ENCODE measurements at regions not wholly inside any gene's neighbourhood (a gene's known extent, or its start where the extent isn't known, plus 50 kb on each side); places are given as distances from the start of the nearest gene placed in this dataset.

DNA sequence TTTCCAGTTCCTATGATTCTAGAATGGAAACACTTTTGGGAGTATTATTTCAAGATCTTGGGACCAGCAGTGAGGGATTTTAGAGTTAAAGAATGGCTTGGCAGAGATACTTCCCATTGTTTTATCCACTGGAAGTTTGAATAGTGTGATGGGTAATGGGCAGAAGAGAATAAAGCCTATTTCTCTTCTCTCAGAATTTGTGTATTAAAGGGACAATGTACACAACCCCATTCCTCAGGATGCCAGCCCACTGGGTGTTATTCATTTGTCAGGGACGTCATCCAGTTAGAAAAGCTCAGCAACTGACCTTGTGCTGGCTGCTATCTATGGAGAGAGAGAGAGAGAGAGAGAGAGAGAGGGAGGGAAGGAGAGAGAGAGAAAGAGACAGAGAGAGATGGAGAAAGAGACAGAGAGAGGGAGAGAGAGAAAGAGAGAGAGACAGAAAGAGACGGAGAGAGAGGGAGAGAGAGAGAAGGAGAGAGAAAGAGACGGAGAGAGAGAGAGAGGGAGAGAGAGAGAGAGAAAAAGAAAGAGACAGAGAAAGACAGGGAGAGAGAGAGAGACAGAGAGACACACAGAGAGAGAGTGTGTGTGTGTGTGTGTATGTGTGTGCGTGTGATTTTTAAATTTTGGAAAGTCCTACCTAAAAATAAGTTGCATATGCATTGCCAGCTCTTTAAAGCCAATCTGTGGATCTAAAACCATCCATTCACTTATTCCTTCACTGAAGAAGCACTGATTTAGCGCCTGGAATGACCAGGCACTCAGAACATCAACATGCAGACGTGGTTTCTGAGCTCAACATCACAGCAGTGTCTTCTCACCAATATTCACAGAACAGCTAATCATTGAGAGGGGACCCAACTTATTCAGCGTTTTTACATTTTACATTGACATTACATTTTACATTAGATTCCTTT is 388.8 kb downstream of the THBS2 start:
- no peak overlapping the region for H3K4me3 ChIP-seq (ENCODE audit: insufficient read length, low read depth)
- H3K36me3 ChIP-seq (ENCODE audit: insufficient read depth, insufficient read length, low read length): no peaks in the 10 kb centered on the region
- no peaks in the 10 kb centered on the region for H3K9me3 ChIP-seq (ENCODE audit: insufficient read depth, low read length)
- no peak for DNase-seq (ENCODE audit: low read depth, low spot score)
- TF ChIP-seq YY1 (IDR thresholded peaks at IDR 0.05; ENCODE audit: insufficient read depth, insufficient read length) (no peak), ZNF274 (IDR thresholded peaks at IDR 0.05; ENCODE audit: low read depth, low read length) (no peak), SUZ12 (IDR thresholded peaks at IDR 0.05; ENCODE audit: extremely low read depth, insufficient read depth, insufficient read length) (no peak)
- H3K27me3 ChIP-seq (ENCODE audit: insufficient read depth, insufficient read length): no peaks in the 10 kb centered on the region
- no peaks in the 10 kb centered on the region for H3K4me1 ChIP-seq (ENCODE audit: insufficient read depth, insufficient read length)
- no peak overlapping the region for H3K9ac ChIP-seq (ENCODE audit: insufficient read length, low read depth)

DNA sequence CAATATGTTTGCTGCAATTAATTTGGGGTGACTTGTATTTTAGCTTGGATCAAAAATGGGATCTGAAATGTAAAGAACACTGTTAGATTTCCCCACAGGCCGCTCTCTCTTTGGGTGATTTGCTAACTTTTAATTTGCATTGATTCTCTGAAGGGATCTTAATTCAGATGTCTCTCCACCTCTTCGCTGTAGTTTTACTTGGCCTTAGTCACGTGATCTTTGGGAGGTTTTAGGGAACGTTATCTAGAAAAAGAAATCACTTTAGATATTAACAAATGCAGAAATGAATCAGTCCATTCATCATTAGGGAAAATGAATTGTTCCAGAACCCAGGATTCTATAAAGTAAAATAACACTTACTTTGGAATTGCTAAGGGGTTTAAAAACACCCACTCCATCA is 390.2 kb downstream of the THBS2 start:
- TF ChIP-seq SUZ12 (IDR thresholded peaks at IDR 0.05; ENCODE audit: extremely low read depth, insufficient read depth, insufficient read length) (no peak), YY1 (IDR thresholded peaks at IDR 0.05; ENCODE audit: insufficient read depth, insufficient read length) (no peak), ZNF274 (IDR thresholded peaks at IDR 0.05; ENCODE audit: low read depth, low read length) (no peak)
- Histone ChIP-seq H3K9me3 (ENCODE audit: insufficient read depth, low read length) (no peaks in the 10 kb centered on the region), H3K4me3 (ENCODE audit: insufficient read length, low read depth) (no peak overlapping the region), H3K4me1 (ENCODE audit: insufficient read depth, insufficient read length) (no peaks in the 10 kb centered on the region), H3K36me3 (ENCODE audit: insufficient read depth, insufficient read length, low read length) (no peaks in the 10 kb centered on the region), H3K9ac (ENCODE audit: insufficient read length, low read depth) (no peak overlapping the region), H3K27me3 (ENCODE audit: insufficient read depth, insufficient read length) (no peaks in the 10 kb centered on the region)
- no peak for DNase-seq (ENCODE audit: low read depth, low spot score)

GRCh38 chr6:168862346-168862980 is 391.2 kb downstream of the THBS2 start:
- H3K4me1 ChIP-seq (ENCODE audit: insufficient read depth, insufficient read length): no peaks in the 10 kb centered on the region
- no peak for TF ChIP-seq YY1 (IDR thresholded peaks at IDR 0.05; ENCODE audit: insufficient read depth, insufficient read length)
- no peak for TF ChIP-seq SUZ12 (IDR thresholded peaks at IDR 0.05; ENCODE audit: extremely low read depth, insufficient read depth, insufficient read length)
- TF ChIP-seq ZNF274 (IDR thresholded peaks at IDR 0.05; ENCODE audit: low read depth, low read length): no peak
- no peaks in the 10 kb centered on the region for H3K36me3 ChIP-seq (ENCODE audit: insufficient read depth, insufficient read length, low read length)
- no peak overlapping the region for H3K9ac ChIP-seq (ENCODE audit: insufficient read length, low read depth)
- no peaks in the 10 kb centered on the region for H3K9me3 ChIP-seq (ENCODE audit: insufficient read depth, low read length)
- no peaks in the 10 kb centered on the region for H3K27me3 ChIP-seq (ENCODE audit: insufficient read depth, insufficient read length)
- no peak for DNase-seq (ENCODE audit: low read depth, low spot score)
- H3K4me3 ChIP-seq (ENCODE audit: insufficient read length, low read depth): no peak overlapping the region

DNA sequence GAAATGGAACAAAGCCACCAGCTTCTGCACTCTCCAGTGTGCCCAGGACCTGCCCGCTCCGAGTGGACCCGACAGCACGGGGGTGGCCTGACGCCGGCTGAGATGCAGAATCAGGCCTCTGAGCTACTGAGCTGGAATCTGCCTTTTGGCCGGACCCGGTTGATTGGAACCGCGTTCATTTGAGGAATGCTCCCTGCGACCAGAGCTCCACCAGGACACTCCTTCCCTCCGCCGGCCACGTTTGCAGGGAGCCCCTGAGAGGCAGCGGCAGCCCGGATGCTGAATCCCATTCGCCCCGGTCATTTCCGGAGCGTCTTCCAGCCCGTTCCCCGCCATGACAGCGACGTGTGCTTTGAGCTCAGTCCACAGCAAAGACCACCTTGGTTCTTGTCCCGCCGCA is 392.7 kb downstream of the THBS2 start:
- Histone ChIP-seq H3K27me3 (ENCODE audit: insufficient read depth, insufficient read length) (no peaks in the 10 kb centered on the region), H3K9ac (ENCODE audit: insufficient read length, low read depth) (no peak overlapping the region), H3K4me3 (ENCODE audit: insufficient read length, low read depth) (no peak overlapping the region), H3K36me3 (ENCODE audit: insufficient read depth, insufficient read length, low read length) (no peaks in the 10 kb centered on the region), H3K9me3 (ENCODE audit: insufficient read depth, low read length) (no peaks in the 10 kb centered on the region), H3K4me1 (ENCODE audit: insufficient read depth, insufficient read length) (no peaks in the 10 kb centered on the region)
- no peak for TF ChIP-seq SUZ12 (IDR thresholded peaks at IDR 0.05; ENCODE audit: extremely low read depth, insufficient read depth, insufficient read length)
- TF ChIP-seq ZNF274 (IDR thresholded peaks at IDR 0.05; ENCODE audit: low read depth, low read length): no peak
- no peak for TF ChIP-seq YY1 (IDR thresholded peaks at IDR 0.05; ENCODE audit: insufficient read depth, insufficient read length)
- DNase-seq (ENCODE audit: low read depth, low spot score): no peak

GRCh38 chr6:168860341-168860740 is 393.3 kb downstream of the THBS2 start:
- TF ChIP-seq ZNF274 (IDR thresholded peaks at IDR 0.05; ENCODE audit: low read depth, low read length): no peak
- TF ChIP-seq YY1 (IDR thresholded peaks at IDR 0.05; ENCODE audit: insufficient read depth, insufficient read length): no peak
- TF ChIP-seq SUZ12 (IDR thresholded peaks at IDR 0.05; ENCODE audit: extremely low read depth, insufficient read depth, insufficient read length): no peak
- H3K9me3 ChIP-seq (ENCODE audit: insufficient read depth, low read length): no peaks in the 10 kb centered on the region
- H3K27me3 ChIP-seq (ENCODE audit: insufficient read depth, insufficient read length): no peaks in the 10 kb centered on the region
- no peak for DNase-seq (ENCODE audit: low read depth, low spot score)
- H3K4me1 ChIP-seq (ENCODE audit: insufficient read depth, insufficient read length): no peaks in the 10 kb centered on the region
- no peaks in the 10 kb centered on the region for H3K36me3 ChIP-seq (ENCODE audit: insufficient read depth, insufficient read length, low read length)
- H3K9ac ChIP-seq (ENCODE audit: insufficient read length, low read depth): no peak overlapping the region
- H3K4me3 ChIP-seq (ENCODE audit: insufficient read length, low read depth): no peak overlapping the region

GRCh38 chr6:168858926-168859325 is 394.7 kb downstream of the THBS2 start:
- H3K9me3 ChIP-seq (ENCODE audit: insufficient read depth, low read length): no peaks in the 10 kb centered on the region
- H3K36me3 ChIP-seq (ENCODE audit: insufficient read depth, insufficient read length, low read length): no peaks in the 10 kb centered on the region
- no peak overlapping the region for H3K9ac ChIP-seq (ENCODE audit: insufficient read length, low read depth)
- no peak overlapping the region for H3K4me3 ChIP-seq (ENCODE audit: insufficient read length, low read depth)
- DNase-seq (ENCODE audit: low read depth, low spot score): no peak
- H3K4me1 ChIP-seq (ENCODE audit: insufficient read depth, insufficient read length): no peaks in the 10 kb centered on the region
- H3K27me3 ChIP-seq (ENCODE audit: insufficient read depth, insufficient read length): no peaks in the 10 kb centered on the region
- TF ChIP-seq YY1 (IDR thresholded peaks at IDR 0.05; ENCODE audit: insufficient read depth, insufficient read length) (no peak), ZNF274 (IDR thresholded peaks at IDR 0.05; ENCODE audit: low read depth, low read length) (no peak), SUZ12 (IDR thresholded peaks at IDR 0.05; ENCODE audit: extremely low read depth, insufficient read depth, insufficient read length) (no peak)

GRCh38 chr6:168856914-168857313 is 396.7 kb downstream of the THBS2 start:
- Histone ChIP-seq H3K9ac (ENCODE audit: insufficient read length, low read depth) (no peak overlapping the region), H3K36me3 (ENCODE audit: insufficient read depth, insufficient read length, low read length) (no peaks in the 10 kb centered on the region), H3K4me3 (ENCODE audit: insufficient read length, low read depth) (no peak overlapping the region), H3K4me1 (ENCODE audit: insufficient read depth, insufficient read length) (no peaks in the 10 kb centered on the region), H3K9me3 (ENCODE audit: insufficient read depth, low read length) (no peaks in the 10 kb centered on the region), H3K27me3 (ENCODE audit: insufficient read depth, insufficient read length) (no peaks in the 10 kb centered on the region)
- TF ChIP-seq ZNF274 (IDR thresholded peaks at IDR 0.05; ENCODE audit: low read depth, low read length) (no peak), YY1 (IDR thresholded peaks at IDR 0.05; ENCODE audit: insufficient read depth, insufficient read length) (no peak), SUZ12 (IDR thresholded peaks at IDR 0.05; ENCODE audit: extremely low read depth, insufficient read depth, insufficient read length) (no peak)
- DNase-seq (ENCODE audit: low read depth, low spot score): no peak
